Neural cell (in vitro differentiated cells): ENCODE measurements at regions not wholly inside any gene's neighbourhood (a gene's known extent, or its start where the extent isn't known, plus 50 kb on each side); places are given as distances from the start of the nearest gene placed in this dataset.

Experiments used
- CTCF ChIP-seq: fragments of 450-650 bp; IDR thresholded peaks from 2 replicates; pipeline ENCODE4 v1.5.1; 2014; ENCODE audit warnings: antibody characterized with exemption, mild to moderate bottlenecking, moderate library complexity; ENCODE audit not compliant: poor library complexity, severe bottlenecking
- EP300 ChIP-seq: fragments of 450-650 bp; conservative IDR thresholded peaks from 2 replicates; pipeline ENCODE4 v1.6.1; 2014; ENCODE audit warnings: antibody characterized with exemption, mild to moderate bottlenecking, moderate library complexity; ENCODE audit not compliant: poor library complexity, severe bottlenecking
- TAF1 ChIP-seq: IDR thresholded peaks from 2 replicates; pipeline ENCODE4 v1.6.1; 2012; ENCODE audit warnings: low read depth

- TF ChIP-seq CTCF (no peak), TAF1 (no peak), EP300 (no peak)
Measured at GRCh38 chr17:77736721-77737120, 221.8 kb upstream of the TNRC6C start.
